ENCODE measurements at regions not wholly inside any gene's neighbourhood (a gene's known extent, or its start where the extent isn't known, plus 50 kb on each side); places are given as distances from the start of the nearest gene placed in this dataset.

DNA sequence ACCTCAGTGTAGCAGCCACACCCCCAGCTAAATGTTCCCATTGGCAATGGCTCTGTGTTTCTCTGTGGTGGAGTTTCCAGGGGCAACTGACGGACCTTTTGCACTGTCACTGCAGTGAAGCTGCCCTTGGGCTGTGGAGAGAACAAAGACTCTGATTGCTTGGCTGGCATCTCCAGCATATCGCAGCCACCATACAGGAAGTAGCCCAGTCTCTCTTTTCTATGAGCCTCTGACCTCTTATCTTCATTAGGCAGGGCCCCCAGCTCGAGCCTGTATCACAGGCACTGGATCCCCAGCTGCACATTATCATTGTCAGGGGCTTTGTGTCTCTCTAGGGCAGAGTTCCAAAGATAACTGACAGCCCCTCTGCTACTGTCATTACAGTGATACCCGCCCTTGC is 483.5 kb downstream of the ARAP2 start:
- no peak for TF ChIP-seq YY1 (IDR thresholded peaks at IDR 0.05; ENCODE audit: insufficient read depth, insufficient read length)
- no peak for TF ChIP-seq SUZ12 (IDR thresholded peaks at IDR 0.05; ENCODE audit: extremely low read depth, insufficient read depth, insufficient read length)
- TF ChIP-seq ZNF274 (IDR thresholded peaks at IDR 0.05; ENCODE audit: low read depth, low read length): no peak

Data from NT2/D1 (cell line).